GM18502 (cell line): ENCODE measurements at regions not wholly inside any gene's neighbourhood (a gene's known extent, or its start where the extent isn't known, plus 50 kb on each side); places are given as distances from the start of the nearest gene placed in this dataset.
"Not testable (repeated sequence)": the region's sequence is repeated elsewhere in the genome, so short reads cannot be mapped to it uniquely, and the experiment has no call there.

Experiments used
- ATAC-seq: cut with Tn5 transposase; IDR thresholded peaks from one replicate; pipeline ENCODE4 v1.9.1; 2021; ENCODE audit warnings: mild to moderate bottlenecking; ENCODE audit not compliant: unreplicated experiment, poor library complexity

DNA sequence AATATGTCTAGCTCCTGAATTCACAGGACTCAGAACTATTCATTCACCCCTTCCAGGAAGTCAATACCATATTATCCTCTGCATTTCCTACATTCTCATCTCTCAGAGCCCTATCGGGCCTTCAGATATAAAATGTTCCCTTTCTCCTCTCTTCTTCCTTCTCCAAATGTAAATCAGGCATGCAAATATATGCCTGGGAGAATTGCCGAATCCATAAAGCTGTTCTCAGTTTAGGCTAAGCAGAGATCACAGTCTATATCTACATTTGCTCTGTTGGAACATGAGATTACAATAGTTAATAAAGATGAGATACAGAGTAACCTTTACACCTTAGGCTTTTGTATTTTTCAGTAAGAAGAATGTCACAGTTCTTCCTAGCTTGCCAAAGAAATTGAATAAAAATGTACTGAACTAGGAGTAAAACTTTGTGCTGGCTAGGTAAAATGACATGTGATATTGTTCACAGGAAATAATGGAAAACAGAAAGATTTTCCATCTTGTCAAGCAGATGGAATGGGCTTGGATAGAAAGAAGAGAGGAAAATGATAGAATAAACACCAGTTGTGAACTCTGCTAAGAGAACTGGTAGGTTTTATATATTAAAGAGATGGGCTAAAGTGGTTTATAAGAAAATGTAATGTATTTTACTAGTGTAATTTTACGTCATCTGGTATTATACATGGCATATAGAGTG, 161.5 kb downstream of the NRIP1 start:
- ATAC-seq: no peak

DNA sequence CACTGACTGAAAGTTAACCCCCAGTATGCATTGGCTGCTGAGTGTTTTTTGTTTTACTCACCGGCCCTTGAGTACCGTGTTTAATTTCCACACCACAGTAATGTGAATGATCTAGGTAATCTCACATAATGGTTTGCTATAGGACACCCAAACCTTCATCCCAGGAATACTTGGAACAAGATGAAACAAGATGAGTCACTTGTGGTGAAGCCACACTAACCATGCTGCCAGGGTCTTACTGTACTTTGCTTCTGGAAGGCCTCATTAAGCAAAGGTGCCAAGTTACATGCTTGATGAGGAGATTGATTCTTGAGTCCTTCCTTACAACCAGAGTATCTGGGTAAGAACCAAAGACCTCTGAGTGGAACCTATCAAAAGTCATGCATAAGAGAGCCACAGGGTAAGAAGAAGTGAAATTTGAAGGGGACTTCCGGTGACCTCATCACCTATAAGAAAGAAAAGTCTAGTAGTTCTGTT, 163.3 kb downstream of the NRIP1 start:
- peak; percentile 76 for ATAC-seq

GRCh38 chr21:14900611-14901010, 164.2 kb downstream of the NRIP1 start:
- ATAC-seq: no peak

GRCh38 chr21:14900058-14900457, 164.7 kb downstream of the NRIP1 start:
- ATAC-seq: no peak

DNA sequence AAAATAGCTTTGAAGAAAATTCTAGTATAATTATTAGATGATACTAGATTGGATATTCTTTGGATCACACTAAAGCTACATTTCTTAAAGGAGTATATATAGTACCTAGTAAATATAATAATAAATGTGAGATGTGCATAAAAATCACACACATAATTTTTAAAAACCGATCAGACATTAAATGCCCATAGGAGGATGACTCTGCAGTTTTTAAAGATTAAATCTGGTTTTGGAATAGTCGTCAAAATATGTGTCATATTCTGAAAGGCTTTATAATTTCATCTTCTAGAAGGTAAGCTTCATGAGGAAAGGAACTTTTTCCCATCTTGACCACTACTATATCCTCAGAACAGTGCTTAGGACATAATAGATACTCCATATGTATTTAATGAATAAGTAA, 169.0 kb downstream of the NRIP1 start:
- ATAC-seq: no peak

GRCh38 chr21:14890141-14890540, 174.7 kb downstream of the NRIP1 start:
- ATAC-seq: no peak

DNA sequence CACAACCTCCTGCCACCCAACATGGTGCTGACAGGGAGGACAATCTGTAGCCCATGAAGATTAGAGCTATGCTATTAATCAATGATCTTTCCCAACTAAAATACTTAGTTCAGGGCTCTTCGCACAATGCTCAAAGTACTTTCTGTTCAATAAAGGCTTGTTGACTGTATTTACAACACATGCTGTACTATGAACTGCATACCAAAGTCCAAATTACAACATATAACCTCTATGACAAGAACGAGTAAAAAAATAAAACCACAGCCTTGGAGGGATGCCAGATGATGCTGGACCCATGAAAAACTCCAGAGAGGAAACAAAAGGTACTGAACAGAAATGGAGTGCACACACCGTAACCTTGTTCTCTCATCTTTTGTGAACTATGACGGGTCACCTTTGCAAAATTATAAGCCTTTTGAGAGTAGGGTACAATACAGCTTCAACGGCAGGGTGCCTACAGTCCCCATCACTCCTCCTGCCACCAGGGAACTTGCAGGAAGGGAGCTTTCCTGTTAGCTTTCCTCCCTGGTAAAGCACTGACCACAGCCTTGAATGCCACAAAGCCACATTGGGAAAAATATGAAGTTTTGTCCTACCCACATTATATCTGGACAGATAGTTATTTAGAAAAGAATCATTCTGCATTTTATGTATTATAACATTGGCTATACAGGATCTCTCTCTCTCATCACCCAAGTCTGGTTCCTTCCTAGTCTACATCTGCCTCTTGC, 175.6 kb downstream of the NRIP1 start:
- no peak for ATAC-seq

- no peak for ATAC-seq
Observed at GRCh38 chr21:14888202-14888601, 176.6 kb downstream of the NRIP1 start.

DNA sequence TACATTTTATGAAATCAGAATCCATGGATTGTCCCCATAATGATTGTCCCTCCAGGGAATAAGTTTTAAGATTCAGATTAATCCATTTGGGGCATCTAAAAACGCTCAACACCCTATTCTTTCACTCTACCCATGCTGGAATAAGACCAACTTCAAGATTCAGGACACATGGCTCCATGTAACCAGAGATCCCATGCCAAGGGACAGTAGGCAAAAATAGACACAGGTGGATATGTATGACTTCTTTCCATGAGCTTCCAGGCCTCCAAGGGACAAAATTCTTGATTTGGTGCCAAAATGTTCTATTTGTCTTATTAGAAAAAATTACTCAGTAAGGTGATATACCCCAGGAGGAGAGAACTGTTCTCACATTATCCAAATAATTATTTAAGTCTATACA, 178.8 kb downstream of the NRIP1 start:
- no peak for ATAC-seq

GRCh38 chr21:14883351-14883750, 181.4 kb downstream of the NRIP1 start:
- ATAC-seq: no peak

DNA sequence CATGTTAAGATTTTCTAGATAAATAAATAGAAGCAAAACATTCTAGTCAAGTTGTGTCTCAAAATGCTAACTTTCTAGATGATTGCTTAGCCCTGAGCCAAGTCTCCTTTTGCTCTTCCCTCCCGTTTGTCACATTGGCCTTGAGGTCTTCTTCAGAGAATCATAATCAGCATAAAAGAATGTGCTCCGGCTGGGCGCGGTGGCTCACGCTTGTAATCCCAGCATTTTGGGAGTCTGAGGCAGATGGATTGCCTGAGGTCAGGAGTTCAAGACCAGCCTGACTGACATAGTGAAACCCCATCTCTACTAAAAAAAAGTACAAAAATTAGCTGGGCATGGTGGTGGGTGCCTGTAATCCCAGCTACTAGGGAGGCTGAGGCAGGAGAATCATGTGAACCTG, 182.3 kb downstream of the NRIP1 start:
- not testable (repeated sequence) for ATAC-seq

GRCh38 chr21:14881863-14882499, 182.8 kb downstream of the NRIP1 start:
- no peak for ATAC-seq

DNA sequence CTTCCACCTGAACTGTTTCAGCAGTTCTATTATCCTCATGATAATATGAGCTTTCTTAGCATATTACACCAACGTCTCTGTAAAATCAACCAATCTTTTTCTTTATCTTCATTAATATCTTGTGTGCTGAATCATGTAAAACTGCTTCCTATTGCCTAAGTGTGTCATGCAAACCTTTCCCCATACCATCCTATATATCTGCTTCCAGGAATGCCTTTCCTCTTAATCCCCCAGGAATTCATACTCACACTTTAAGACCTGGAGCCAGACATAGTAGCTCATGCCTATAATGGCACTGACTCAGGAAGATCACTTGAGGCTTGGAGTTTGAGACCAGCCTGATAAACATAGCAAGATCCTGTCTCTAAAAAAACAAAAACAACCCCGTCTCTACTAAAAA, 183.9 kb downstream of the NRIP1 start:
- ATAC-seq: no peak

- no peak for ATAC-seq
Observed at GRCh38 chr21:14879458-14879857, 185.3 kb downstream of the NRIP1 start.

GRCh38 chr21:14878971-14879370, 185.8 kb downstream of the NRIP1 start:
- ATAC-seq: no peak

- ATAC-seq: peak; percentile 53
Observed at GRCh38 chr21:14877581-14878228, 187.1 kb downstream of the NRIP1 start.

DNA sequence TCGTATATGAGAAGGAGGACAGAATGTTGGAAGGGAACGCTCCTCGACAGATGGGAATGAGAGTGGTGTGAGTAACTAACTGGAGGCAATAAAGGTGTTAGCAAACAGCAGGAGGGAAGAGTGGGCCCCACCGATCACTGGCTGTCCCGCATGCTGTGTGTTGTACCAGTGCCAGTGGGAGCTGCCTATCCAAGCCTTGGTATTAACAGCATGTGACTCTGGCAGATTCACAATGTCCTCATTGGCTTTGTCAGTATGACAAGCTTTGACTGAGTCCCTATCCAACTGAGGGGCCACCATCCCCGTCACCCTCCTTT, 188.3 kb downstream of the NRIP1 start:
- ATAC-seq: no peak

DNA sequence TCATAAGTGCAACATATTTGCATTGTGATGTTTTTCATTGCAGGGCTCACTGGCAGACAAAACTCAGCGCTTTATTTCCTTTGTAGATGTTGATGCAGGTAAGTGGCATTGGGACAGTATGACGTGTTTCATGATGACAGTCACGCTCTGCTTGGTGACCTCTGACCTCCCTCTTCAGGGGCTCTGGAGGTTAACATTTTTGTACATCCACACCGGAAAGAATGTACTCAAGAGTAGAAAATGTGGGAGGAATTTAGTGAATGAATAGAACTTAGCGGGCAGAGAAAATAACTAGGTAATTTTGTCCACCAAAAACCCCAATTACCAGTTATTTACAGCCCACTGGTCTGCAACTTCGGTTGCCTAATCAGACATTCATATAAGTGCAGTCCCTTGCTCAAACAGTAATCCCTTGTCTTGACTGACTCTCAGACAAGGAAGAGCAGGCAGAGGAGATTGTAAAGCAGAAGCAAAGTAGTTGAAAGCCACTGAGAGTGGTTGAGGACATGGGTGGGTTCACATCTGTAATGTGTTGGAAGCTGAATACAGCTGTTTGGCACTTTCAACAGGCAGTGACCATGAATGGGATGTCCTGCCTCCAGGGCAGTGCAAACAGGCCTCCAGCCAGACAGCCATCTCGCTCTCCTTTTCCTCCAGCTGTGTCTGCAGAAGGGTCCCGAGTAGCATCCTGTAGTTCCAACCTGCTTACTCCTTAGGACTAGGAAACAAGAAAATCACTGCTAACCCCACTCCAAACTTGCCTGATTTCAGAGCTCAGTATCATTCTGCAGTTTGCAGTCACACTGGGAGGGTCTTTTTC, 188.9 kb downstream of the NRIP1 start:
- peak; percentile 68 for ATAC-seq

GRCh38 chr21:14875186-14875585, 189.6 kb downstream of the NRIP1 start:
- no peak for ATAC-seq

- no peak for ATAC-seq
Observed at GRCh38 chr21:14874379-14874778, 190.4 kb downstream of the NRIP1 start.
